ENCODE measurements at regions not wholly inside any gene's neighbourhood (a gene's known extent, or its start where the extent isn't known, plus 50 kb on each side); places are given as distances from the start of the nearest gene placed in this dataset.

GRCh38 chr1:209030454-209031167 is 552.9 kb upstream of the CAMK1G start:
- Mint-ChIP-seq H3K4me3 (no peak overlapping the region), H3K4me1 (ENCODE audit: low read depth) (no peaks in the 10 kb centered on the region), H3K9me3 (ENCODE audit: insufficient read depth) (no peaks in the 10 kb centered on the region), H3K27me3 (ENCODE audit: low read depth) (peaks cover 2% of the 10 kb centered on the region), H3K36me3 (ENCODE audit: low read depth) (no peaks in the 10 kb centered on the region), H3K27ac (no peak overlapping the region)
- ChIA-PET POLR2A (no interaction called here), CTCF (no interaction called here)
- no peak for ATAC-seq
- DNase-seq = no peak

- Mint-ChIP-seq H3K36me3 (ENCODE audit: low read depth) (no peaks in the 10 kb centered on the region), H3K4me3 (no peak overlapping the region), H3K27me3 (ENCODE audit: low read depth) (no peaks in the 10 kb centered on the region), H3K9me3 (ENCODE audit: insufficient read depth) (no peaks in the 10 kb centered on the region), H3K4me1 (ENCODE audit: low read depth) (no peaks in the 10 kb centered on the region), H3K27ac (no peak overlapping the region)
- DNase-seq (no peak), ATAC-seq (no peak)
- CTCF ChIA-PET = no interaction called here
- POLR2A ChIA-PET = no interaction called here
Observed at GRCh38 chr1:209037064-209037463, 546.5 kb upstream of the CAMK1G start.

GRCh38 chr1:209038316-209038715 is 545.2 kb upstream of the CAMK1G start:
- ChIA-PET POLR2A (no interaction called here), CTCF (no interaction called here)
- Mint-ChIP-seq H3K4me3 (no peak overlapping the region), H3K27ac (no peak overlapping the region), H3K27me3 (ENCODE audit: low read depth) (no peaks in the 10 kb centered on the region), H3K9me3 (ENCODE audit: insufficient read depth) (no peaks in the 10 kb centered on the region), H3K4me1 (ENCODE audit: low read depth) (no peaks in the 10 kb centered on the region), H3K36me3 (ENCODE audit: low read depth) (no peaks in the 10 kb centered on the region)
- DNase-seq (no peak), ATAC-seq (no peak)

- Mint-ChIP-seq H3K4me1 (ENCODE audit: low read depth) (no peaks in the 10 kb centered on the region), H3K36me3 (ENCODE audit: low read depth) (no peaks in the 10 kb centered on the region), H3K27ac (no peak overlapping the region), H3K4me3 (no peak overlapping the region), H3K9me3 (ENCODE audit: insufficient read depth) (no peaks in the 10 kb centered on the region), H3K27me3 (ENCODE audit: low read depth) (no peaks in the 10 kb centered on the region)
- ATAC-seq = no peak
- DNase-seq = no peak
- ChIA-PET POLR2A (interaction anchor here (0.6 kb wide), 1 partner anchor 613 kb away, joined by 3 read pairs; the partner anchor contains the start of gene LAMB3), CTCF (no interaction called here)
Observed at GRCh38 chr1:209038735-209039134, 544.8 kb upstream of the CAMK1G start.

GRCh38 chr1:209040351-209040750 is 543.2 kb upstream of the CAMK1G start:
- DNase-seq (no peak), ATAC-seq (no peak)
- ChIA-PET CTCF (no interaction called here), POLR2A (no interaction called here)
- Mint-ChIP-seq H3K9me3 (ENCODE audit: insufficient read depth) (no peaks in the 10 kb centered on the region), H3K36me3 (ENCODE audit: low read depth) (no peaks in the 10 kb centered on the region), H3K27me3 (ENCODE audit: low read depth) (no peaks in the 10 kb centered on the region), H3K4me1 (ENCODE audit: low read depth) (no peaks in the 10 kb centered on the region), H3K27ac (no peak overlapping the region), H3K4me3 (no peak overlapping the region)

GRCh38 chr1:209041927-209042326 is 541.6 kb upstream of the CAMK1G start:
- POLR2A ChIA-PET = no interaction called here
- ATAC-seq = no peak
- no peaks in the 10 kb centered on the region for H3K9me3 Mint-ChIP-seq (ENCODE audit: insufficient read depth)
- no peak overlapping the region for H3K27ac Mint-ChIP-seq
- H3K36me3 Mint-ChIP-seq (ENCODE audit: low read depth) = no peaks in the 10 kb centered on the region
- no peak overlapping the region for H3K4me3 Mint-ChIP-seq
- CTCF ChIA-PET = no interaction called here
- H3K27me3 Mint-ChIP-seq (ENCODE audit: low read depth) = no peaks in the 10 kb centered on the region
- DNase-seq = no peak
- H3K4me1 Mint-ChIP-seq (ENCODE audit: low read depth) = no peaks in the 10 kb centered on the region

GRCh38 chr1:209042413-209042812 is 541.1 kb upstream of the CAMK1G start:
- DNase-seq = no peak
- ChIA-PET POLR2A (no interaction called here), CTCF (no interaction called here)
- no peaks in the 10 kb centered on the region for H3K9me3 Mint-ChIP-seq (ENCODE audit: insufficient read depth)
- no peaks in the 10 kb centered on the region for H3K27me3 Mint-ChIP-seq (ENCODE audit: low read depth)
- H3K36me3 Mint-ChIP-seq (ENCODE audit: low read depth) = no peaks in the 10 kb centered on the region
- H3K27ac Mint-ChIP-seq = no peak overlapping the region
- no peaks in the 10 kb centered on the region for H3K4me1 Mint-ChIP-seq (ENCODE audit: low read depth)
- ATAC-seq = no peak
- H3K4me3 Mint-ChIP-seq = no peak overlapping the region

- ChIA-PET CTCF (no interaction called here), POLR2A (no interaction called here)
- no peak for ATAC-seq
Observed at GRCh38 chr1:209045331-209046057, 538.0 kb upstream of the CAMK1G start.

GRCh38 chr1:209046058-209046417 is 537.5 kb upstream of the CAMK1G start:
- POLR2A ChIA-PET = no interaction called here
- no peak overlapping the region for H3K4me3 Mint-ChIP-seq

More at GRCh38 chr1:209045331-209046057, 538.0 kb upstream of the CAMK1G start:
- Mint-ChIP-seq H3K27me3 (ENCODE audit: low read depth) (no peaks in the 10 kb centered on the region), H3K27ac (no peak overlapping the region), H3K9me3 (ENCODE audit: insufficient read depth) (no peaks in the 10 kb centered on the region), H3K4me1 (ENCODE audit: low read depth) (no peaks in the 10 kb centered on the region), H3K4me3 (no peak overlapping the region), H3K36me3 (ENCODE audit: low read depth) (no peaks in the 10 kb centered on the region)
- no peak for DNase-seq

GRCh38 chr1:209046935-209047334 is 536.6 kb upstream of the CAMK1G start:
- Mint-ChIP-seq H3K36me3 (ENCODE audit: low read depth) (no peaks in the 10 kb centered on the region), H3K27ac (no peak overlapping the region), H3K27me3 (ENCODE audit: low read depth) (no peaks in the 10 kb centered on the region), H3K4me1 (ENCODE audit: low read depth) (no peaks in the 10 kb centered on the region), H3K9me3 (ENCODE audit: insufficient read depth) (no peaks in the 10 kb centered on the region), H3K4me3 (no peak overlapping the region)
- DNase-seq = no peak
- ATAC-seq = no peak
- CTCF ChIA-PET = no interaction called here
- POLR2A ChIA-PET = no interaction called here

More at GRCh38 chr1:209046058-209046417, 537.5 kb upstream of the CAMK1G start:
- no peak for ATAC-seq
- no peak for DNase-seq
- Mint-ChIP-seq H3K36me3 (ENCODE audit: low read depth) (no peaks in the 10 kb centered on the region), H3K9me3 (ENCODE audit: insufficient read depth) (no peaks in the 10 kb centered on the region), H3K4me1 (ENCODE audit: low read depth) (no peaks in the 10 kb centered on the region), H3K27me3 (ENCODE audit: low read depth) (no peaks in the 10 kb centered on the region), H3K27ac (no peak overlapping the region)
- CTCF ChIA-PET = no interaction called here

GRCh38 chr1:209048941-209049669 is 534.4 kb upstream of the CAMK1G start:
- ChIA-PET POLR2A (no interaction called here), CTCF (interaction anchor here (1.6 kb wide), 1 partner anchor 19 kb away, joined by 6 read pairs; no protein-coding TSS in a partner anchor)
- Mint-ChIP-seq H3K27ac (no peak overlapping the region), H3K9me3 (ENCODE audit: insufficient read depth) (no peaks in the 10 kb centered on the region), H3K4me3 (no peak overlapping the region), H3K27me3 (ENCODE audit: low read depth) (no peaks in the 10 kb centered on the region), H3K36me3 (ENCODE audit: low read depth) (no peaks in the 10 kb centered on the region), H3K4me1 (ENCODE audit: low read depth) (no peaks in the 10 kb centered on the region)
- DNase-seq (no peak), ATAC-seq (no peak)

- Mint-ChIP-seq H3K4me1 (ENCODE audit: low read depth) (no peaks in the 10 kb centered on the region), H3K9me3 (ENCODE audit: insufficient read depth) (no peaks in the 10 kb centered on the region), H3K27me3 (ENCODE audit: low read depth) (no peaks in the 10 kb centered on the region), H3K4me3 (no peak overlapping the region), H3K36me3 (ENCODE audit: low read depth) (no peaks in the 10 kb centered on the region), H3K27ac (no peak overlapping the region)
- DNase-seq (no peak), ATAC-seq (no peak)
- ChIA-PET CTCF (no interaction called here), POLR2A (no interaction called here)
Observed at GRCh38 chr1:209051570-209051969, 531.9 kb upstream of the CAMK1G start.
